ENCODE measurements at regions not wholly inside any gene's neighbourhood (a gene's known extent, or its start where the extent isn't known, plus 50 kb on each side); places are given as distances from the start of the nearest gene placed in this dataset.

DNA sequence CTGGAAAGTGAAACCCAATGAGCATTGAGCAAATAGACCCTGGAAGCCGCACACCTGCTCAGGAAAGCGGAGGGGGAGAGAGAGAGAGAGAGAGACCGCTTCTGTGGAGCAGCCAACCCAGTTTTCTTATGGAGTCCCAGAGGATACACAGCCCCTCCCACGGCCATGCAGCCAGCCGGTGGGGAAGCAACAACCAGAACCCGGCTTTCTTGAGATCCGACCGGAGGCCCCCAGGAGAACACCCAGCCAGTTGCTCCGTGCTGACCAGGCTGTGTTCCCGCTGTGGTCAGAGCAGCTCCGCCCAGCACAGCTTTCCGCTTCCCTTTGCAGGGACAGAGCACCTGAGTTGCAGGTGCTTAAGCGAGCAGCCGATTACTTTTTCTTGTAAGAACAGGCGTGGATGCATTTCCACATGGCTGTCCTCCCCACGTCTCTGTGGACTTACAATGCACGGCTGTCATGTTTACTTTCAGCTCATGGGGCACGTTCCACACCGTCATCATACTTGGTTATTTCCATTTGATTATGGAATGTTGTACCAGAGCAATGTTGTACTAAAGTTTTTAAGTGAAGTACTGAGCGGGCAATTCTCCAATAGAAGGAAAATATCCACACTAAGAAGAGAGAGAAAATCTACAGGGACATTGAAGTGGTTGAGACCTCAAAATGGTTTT is 381.9 kb downstream of the THBS2 start:
- ATAC-seq (ENCODE audit: low read depth), result no peak
- no peak overlapping the region for H3K27ac Mint-ChIP-seq

DNA sequence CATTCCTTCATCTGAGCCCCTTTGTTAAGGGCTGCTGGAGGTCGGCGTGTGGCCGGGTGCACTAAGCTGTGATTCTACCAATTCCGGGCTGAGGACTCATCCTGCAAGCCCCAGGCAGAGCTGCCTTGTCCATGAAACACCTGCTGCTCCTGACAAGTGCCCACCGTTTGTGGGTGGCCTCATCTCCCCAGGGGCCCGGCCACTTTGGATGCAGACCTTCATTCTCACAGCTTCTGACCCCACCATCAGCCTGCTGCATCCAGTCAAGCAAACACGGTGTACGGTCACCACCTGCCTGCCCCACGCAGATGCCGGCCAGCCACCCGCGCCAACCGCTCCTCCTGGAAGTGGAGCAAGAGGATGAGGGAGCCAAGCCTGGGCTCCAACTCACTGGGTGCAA is 382.7 kb downstream of the THBS2 start:
- Mint-ChIP-seq H3K27ac (no peak overlapping the region), H3K4me1 (peaks cover 2% of the 10 kb centered on the region), H3K9me3 (no peaks in the 10 kb centered on the region), H3K27me3 (peaks cover 9% of the 10 kb centered on the region), H3K36me3 (no peaks in the 10 kb centered on the region), H3K4me3 (no peak overlapping the region)
- ATAC-seq (ENCODE audit: low read depth) (no peak), DNase-seq (ENCODE audit: low spot score in 2 of 2) (no peak)

More for the DNA sequence above, 381.9 kb downstream of the THBS2 start:
- DNase-seq (ENCODE audit: low spot score in 2 of 2), result no peak
- H3K9me3 Mint-ChIP-seq, result no peaks in the 10 kb centered on the region
- H3K4me3 Mint-ChIP-seq, result no peak overlapping the region
- no peaks in the 10 kb centered on the region for H3K36me3 Mint-ChIP-seq
- peaks cover 2% of the 10 kb centered on the region for H3K4me1 Mint-ChIP-seq
- peaks cover 11% of the 10 kb centered on the region for H3K27me3 Mint-ChIP-seq

DNA sequence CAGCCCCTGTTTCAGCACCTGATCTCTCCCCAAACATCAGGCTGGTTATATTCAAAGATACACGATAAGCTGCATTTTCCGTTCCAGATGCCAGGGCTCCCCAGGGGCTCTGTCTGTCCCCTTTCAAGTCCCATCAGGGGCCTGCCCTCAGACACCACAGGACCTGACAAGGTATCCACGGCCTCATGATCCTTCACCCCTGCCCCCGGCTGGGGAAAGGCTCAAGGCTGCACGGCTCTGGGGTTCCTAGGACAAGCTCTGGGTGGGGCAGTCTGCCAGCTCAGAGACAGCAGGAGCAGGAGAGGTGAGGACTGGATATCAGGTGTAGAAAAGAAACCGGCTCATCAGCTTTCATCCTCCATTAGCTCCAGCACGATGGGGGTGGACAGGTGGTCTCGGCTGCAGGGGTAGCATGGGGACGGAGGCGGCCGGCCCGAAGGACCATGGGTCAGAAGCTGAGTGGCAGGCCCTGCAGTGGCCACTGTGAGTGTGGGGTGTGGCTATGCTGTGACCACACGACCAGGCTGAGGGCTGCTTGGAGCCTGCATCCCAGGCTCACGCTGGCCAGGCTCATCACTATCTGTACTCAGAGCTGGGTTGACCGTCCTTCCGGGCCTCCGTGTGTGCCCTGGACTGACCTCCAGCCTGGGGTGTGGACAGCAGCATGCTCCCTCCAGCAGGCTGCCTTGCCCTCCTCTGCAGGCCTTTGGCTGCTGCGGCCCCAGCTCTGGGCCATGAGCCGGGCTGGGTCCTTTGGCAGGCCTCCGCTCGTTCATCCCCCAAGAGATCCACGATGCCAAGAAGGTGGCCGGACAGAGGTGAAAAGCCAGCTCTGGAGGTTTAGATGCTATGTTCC is 386.2 kb downstream of the THBS2 start:
- H3K9me3 Mint-ChIP-seq, result no peaks in the 10 kb centered on the region
- H3K4me3 Mint-ChIP-seq, result no peak overlapping the region
- H3K27me3 Mint-ChIP-seq, result peaks cover 3% of the 10 kb centered on the region
- DNase-seq (ENCODE audit: low spot score in 2 of 2) (no peak), ATAC-seq (ENCODE audit: low read depth) (no peak)
- H3K27ac Mint-ChIP-seq, result no peak overlapping the region
- H3K36me3 Mint-ChIP-seq, result no peaks in the 10 kb centered on the region
- peaks cover 2% of the 10 kb centered on the region for H3K4me1 Mint-ChIP-seq

DNA sequence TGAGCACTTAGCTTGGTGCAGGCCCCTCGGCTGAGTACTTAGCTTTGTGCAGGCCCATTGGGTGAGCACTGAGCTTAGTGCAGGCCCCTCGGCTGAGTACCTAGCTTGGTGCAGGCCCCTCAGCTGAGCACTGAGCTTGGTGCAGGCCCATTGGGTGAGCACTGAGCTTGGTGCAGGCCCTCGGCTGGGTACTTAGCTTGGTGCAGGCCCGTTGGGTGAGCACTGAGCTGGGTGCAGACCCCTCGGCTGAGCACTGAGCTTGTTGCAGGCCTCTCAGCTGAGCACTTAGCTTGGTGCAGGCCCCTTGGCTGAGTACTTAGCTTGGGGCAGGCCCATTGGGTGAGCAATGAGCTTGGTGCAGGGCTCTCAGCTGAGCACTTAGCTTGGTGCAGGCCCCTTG is 387.1 kb downstream of the THBS2 start:
- Mint-ChIP-seq H3K4me3 (no peak overlapping the region), H3K27me3 (peaks cover 3% of the 10 kb centered on the region), H3K27ac (no peak overlapping the region), H3K4me1 (peaks cover 2% of the 10 kb centered on the region), H3K36me3 (no peaks in the 10 kb centered on the region), H3K9me3 (no peaks in the 10 kb centered on the region)
- no peak for DNase-seq (ENCODE audit: low spot score in 2 of 2)
- ATAC-seq (ENCODE audit: low read depth), result no peak

DNA sequence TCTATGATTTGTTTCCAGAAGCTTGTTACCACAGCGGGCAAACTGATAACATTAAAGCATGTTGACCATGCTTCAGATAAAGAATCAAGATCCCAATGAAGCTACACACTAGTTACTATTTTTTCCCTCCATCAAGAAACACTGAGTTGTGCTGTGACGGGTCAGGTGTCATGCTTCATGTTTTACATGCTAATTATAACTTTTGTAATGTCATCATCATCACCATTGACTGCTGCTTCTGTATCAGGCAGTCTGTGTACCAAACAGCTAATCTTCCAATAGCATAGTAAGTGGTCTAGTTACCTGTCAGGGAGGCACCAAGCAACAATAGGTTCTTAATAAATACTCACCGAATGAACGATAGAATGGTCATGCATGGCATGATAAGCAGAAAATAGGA is 388.1 kb downstream of the THBS2 start:
- H3K9me3 Mint-ChIP-seq, result no peaks in the 10 kb centered on the region
- DNase-seq (ENCODE audit: low spot score in 2 of 2), result no peak
- no peak for ATAC-seq (ENCODE audit: low read depth)
- H3K27me3 Mint-ChIP-seq, result peaks cover 2% of the 10 kb centered on the region
- no peaks in the 10 kb centered on the region for H3K4me1 Mint-ChIP-seq
- H3K4me3 Mint-ChIP-seq, result no peak overlapping the region
- no peaks in the 10 kb centered on the region for H3K36me3 Mint-ChIP-seq
- no peak overlapping the region for H3K27ac Mint-ChIP-seq

DNA sequence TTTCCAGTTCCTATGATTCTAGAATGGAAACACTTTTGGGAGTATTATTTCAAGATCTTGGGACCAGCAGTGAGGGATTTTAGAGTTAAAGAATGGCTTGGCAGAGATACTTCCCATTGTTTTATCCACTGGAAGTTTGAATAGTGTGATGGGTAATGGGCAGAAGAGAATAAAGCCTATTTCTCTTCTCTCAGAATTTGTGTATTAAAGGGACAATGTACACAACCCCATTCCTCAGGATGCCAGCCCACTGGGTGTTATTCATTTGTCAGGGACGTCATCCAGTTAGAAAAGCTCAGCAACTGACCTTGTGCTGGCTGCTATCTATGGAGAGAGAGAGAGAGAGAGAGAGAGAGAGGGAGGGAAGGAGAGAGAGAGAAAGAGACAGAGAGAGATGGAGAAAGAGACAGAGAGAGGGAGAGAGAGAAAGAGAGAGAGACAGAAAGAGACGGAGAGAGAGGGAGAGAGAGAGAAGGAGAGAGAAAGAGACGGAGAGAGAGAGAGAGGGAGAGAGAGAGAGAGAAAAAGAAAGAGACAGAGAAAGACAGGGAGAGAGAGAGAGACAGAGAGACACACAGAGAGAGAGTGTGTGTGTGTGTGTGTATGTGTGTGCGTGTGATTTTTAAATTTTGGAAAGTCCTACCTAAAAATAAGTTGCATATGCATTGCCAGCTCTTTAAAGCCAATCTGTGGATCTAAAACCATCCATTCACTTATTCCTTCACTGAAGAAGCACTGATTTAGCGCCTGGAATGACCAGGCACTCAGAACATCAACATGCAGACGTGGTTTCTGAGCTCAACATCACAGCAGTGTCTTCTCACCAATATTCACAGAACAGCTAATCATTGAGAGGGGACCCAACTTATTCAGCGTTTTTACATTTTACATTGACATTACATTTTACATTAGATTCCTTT is 388.8 kb downstream of the THBS2 start:
- no peak for DNase-seq (ENCODE audit: low spot score in 2 of 2)
- Mint-ChIP-seq H3K27me3 (peaks cover 2% of the 10 kb centered on the region), H3K4me3 (no peak overlapping the region), H3K36me3 (no peaks in the 10 kb centered on the region), H3K9me3 (no peaks in the 10 kb centered on the region), H3K4me1 (no peaks in the 10 kb centered on the region), H3K27ac (no peak overlapping the region)
- ATAC-seq (ENCODE audit: low read depth), result no peak

DNA sequence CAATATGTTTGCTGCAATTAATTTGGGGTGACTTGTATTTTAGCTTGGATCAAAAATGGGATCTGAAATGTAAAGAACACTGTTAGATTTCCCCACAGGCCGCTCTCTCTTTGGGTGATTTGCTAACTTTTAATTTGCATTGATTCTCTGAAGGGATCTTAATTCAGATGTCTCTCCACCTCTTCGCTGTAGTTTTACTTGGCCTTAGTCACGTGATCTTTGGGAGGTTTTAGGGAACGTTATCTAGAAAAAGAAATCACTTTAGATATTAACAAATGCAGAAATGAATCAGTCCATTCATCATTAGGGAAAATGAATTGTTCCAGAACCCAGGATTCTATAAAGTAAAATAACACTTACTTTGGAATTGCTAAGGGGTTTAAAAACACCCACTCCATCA is 390.2 kb downstream of the THBS2 start:
- no peaks in the 10 kb centered on the region for H3K27me3 Mint-ChIP-seq
- no peak overlapping the region for H3K27ac Mint-ChIP-seq
- H3K4me1 Mint-ChIP-seq, result no peaks in the 10 kb centered on the region
- no peaks in the 10 kb centered on the region for H3K9me3 Mint-ChIP-seq
- H3K36me3 Mint-ChIP-seq, result no peaks in the 10 kb centered on the region
- no peak overlapping the region for H3K4me3 Mint-ChIP-seq
- ATAC-seq (ENCODE audit: low read depth) (no peak), DNase-seq (ENCODE audit: low spot score in 2 of 2) (no peak)

DNA sequence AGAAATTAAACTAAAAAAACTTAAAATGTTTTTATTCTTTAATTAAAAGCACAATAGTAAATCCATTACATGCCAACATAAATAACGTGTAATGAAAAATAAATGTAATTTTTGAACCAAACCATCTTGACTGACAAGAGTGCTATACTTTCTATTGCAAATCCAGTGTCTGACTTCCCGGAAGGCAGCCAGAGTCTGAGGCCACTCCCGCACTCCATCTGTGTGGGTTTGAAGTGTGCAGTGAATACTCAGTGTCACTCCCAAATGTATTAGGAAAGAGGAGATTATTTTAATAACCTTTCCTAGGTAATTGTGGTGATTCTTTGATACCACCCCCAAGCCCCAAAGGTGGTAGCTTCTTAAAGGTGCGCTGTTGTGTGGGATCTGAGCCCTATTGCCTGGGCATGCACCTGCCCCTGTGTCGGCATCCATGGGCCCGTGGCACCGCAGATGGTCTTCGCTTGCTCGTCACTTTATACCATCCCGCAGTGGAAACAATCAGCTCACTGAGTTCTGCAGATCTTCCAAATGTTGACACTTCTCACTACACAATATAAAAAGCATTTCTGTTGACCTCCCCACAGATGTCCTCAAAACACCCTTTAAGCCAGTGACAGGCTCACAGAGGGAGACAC is 391.2 kb downstream of the THBS2 start:
- no peak overlapping the region for H3K4me3 Mint-ChIP-seq
- H3K27ac Mint-ChIP-seq, result no peak overlapping the region
- DNase-seq (ENCODE audit: low spot score in 2 of 2) (no peak), ATAC-seq (ENCODE audit: low read depth) (no peak)
- no peaks in the 10 kb centered on the region for H3K36me3 Mint-ChIP-seq
- H3K4me1 Mint-ChIP-seq, result no peaks in the 10 kb centered on the region
- H3K9me3 Mint-ChIP-seq, result no peaks in the 10 kb centered on the region
- H3K27me3 Mint-ChIP-seq, result no peaks in the 10 kb centered on the region

DNA sequence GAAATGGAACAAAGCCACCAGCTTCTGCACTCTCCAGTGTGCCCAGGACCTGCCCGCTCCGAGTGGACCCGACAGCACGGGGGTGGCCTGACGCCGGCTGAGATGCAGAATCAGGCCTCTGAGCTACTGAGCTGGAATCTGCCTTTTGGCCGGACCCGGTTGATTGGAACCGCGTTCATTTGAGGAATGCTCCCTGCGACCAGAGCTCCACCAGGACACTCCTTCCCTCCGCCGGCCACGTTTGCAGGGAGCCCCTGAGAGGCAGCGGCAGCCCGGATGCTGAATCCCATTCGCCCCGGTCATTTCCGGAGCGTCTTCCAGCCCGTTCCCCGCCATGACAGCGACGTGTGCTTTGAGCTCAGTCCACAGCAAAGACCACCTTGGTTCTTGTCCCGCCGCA is 392.7 kb downstream of the THBS2 start:
- ATAC-seq (ENCODE audit: low read depth) (no peak), DNase-seq (ENCODE audit: low spot score in 2 of 2) (no peak)
- Mint-ChIP-seq H3K9me3 (no peaks in the 10 kb centered on the region), H3K27me3 (no peaks in the 10 kb centered on the region), H3K4me1 (no peaks in the 10 kb centered on the region), H3K4me3 (no peak overlapping the region), H3K36me3 (no peaks in the 10 kb centered on the region), H3K27ac (no peak overlapping the region)

DNA sequence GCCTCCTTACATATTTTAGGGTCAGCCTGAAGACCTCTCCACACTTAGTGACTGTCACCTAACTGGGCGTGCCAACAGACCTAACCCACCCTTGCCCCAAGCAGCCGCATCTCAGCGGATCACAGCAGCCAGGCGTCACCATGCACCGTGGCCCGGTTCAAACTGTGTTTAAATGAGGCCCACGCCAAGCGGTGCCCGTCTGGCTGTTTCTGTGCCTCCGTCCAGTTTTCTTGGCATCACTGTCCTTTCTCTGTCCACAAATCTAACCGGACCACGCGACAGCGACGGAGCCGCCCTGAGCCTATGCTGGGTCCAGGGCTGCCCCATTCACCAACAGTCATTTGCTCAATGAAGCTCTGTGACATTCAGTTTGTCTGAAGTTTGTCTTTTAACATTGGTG is 393.3 kb downstream of the THBS2 start:
- Mint-ChIP-seq H3K27ac (no peak overlapping the region), H3K9me3 (no peaks in the 10 kb centered on the region), H3K4me1 (no peaks in the 10 kb centered on the region), H3K27me3 (peaks cover 2% of the 10 kb centered on the region), H3K36me3 (no peaks in the 10 kb centered on the region), H3K4me3 (no peak overlapping the region)
- DNase-seq (ENCODE audit: low spot score in 2 of 2), result no peak
- ATAC-seq (ENCODE audit: low read depth), result no peak

DNA sequence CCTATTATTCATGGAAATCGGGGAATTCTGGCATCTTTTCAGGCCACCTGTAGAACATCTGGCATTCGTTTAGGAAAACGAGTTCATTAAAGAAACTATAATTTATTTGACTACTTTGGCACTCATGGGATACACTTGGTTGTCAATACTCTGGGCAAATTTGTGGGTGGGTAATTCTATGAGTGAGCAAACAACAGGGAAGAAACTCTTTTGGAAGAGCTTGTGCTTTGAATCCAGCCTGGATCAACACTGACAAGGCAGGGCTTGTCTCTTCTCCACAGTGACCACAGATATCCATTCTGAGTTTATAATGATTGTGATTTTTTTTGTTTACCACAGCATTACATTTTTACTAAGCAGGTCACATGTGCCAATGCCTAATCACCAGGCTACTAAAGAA is 394.7 kb downstream of the THBS2 start:
- Mint-ChIP-seq H3K4me1 (no peaks in the 10 kb centered on the region), H3K27ac (no peak overlapping the region), H3K27me3 (peaks cover 2% of the 10 kb centered on the region), H3K9me3 (no peaks in the 10 kb centered on the region), H3K36me3 (no peaks in the 10 kb centered on the region), H3K4me3 (no peak overlapping the region)
- ATAC-seq (ENCODE audit: low read depth) (no peak), DNase-seq (ENCODE audit: low spot score in 2 of 2) (no peak)

DNA sequence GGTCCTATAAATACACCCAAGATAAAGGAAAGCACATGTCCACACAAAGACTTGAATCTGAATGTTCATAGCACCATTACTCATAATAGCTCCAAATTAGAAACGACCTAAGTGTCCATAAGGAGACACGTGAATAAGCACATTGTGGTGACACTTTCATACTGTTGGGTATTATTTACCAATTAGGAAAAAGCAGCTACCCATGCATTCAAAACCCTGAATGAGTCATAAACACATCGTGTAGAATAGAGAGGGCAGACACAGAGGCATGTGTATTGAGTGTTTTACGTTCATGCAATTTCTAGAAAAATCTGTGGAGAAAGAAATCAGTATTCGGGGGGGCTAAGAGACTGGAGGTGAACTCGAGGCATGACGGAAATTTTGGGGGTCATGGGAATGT is 396.7 kb downstream of the THBS2 start:
- H3K4me1 Mint-ChIP-seq, result no peaks in the 10 kb centered on the region
- H3K36me3 Mint-ChIP-seq, result no peaks in the 10 kb centered on the region
- H3K4me3 Mint-ChIP-seq, result no peak overlapping the region
- DNase-seq (ENCODE audit: low spot score in 2 of 2), result no peak
- ATAC-seq (ENCODE audit: low read depth), result no peak
- H3K27me3 Mint-ChIP-seq, result peaks cover 2% of the 10 kb centered on the region
- H3K9me3 Mint-ChIP-seq, result no peaks in the 10 kb centered on the region
- H3K27ac Mint-ChIP-seq, result no peak overlapping the region

DNA sequence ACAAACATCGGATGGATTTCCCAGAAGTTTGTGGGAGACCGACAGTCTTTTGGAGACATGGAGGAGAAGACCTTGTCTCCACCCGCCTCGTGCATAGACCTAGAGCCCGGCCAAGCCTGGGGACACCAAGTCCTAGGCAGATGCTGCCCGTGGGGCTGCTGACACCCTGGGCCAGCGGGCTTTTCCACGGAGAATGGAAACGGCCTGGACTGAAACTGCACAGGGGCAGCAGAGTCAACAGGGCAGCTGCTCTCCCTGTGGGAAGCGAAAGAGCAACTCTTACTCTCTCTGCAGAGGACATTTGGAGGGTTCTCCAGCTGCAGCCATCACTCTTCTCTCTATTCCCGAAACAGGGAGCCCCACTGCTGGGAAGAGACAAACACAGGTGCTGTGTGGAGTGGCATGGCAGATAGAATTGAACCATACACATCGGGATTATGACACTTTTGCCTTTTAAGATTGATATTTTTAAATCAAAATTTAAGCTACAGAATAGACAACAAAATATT is 401.2 kb downstream of the THBS2 start:
- Mint-ChIP-seq H3K36me3 (no peaks in the 10 kb centered on the region), H3K27ac (no peak overlapping the region), H3K9me3 (no peaks in the 10 kb centered on the region), H3K4me1 (peaks cover 2% of the 10 kb centered on the region), H3K4me3 (no peak overlapping the region), H3K27me3 (peaks cover 3% of the 10 kb centered on the region)
- DNase-seq (ENCODE audit: low spot score in 2 of 2) (no peak), ATAC-seq (ENCODE audit: low read depth) (no peak)
